Heart right ventricle (tissue), 16 donors: ENCODE measurements at regions not wholly inside any gene's neighbourhood (a gene's known extent, or its start where the extent isn't known, plus 50 kb on each side); places are given as distances from the start of the nearest gene placed in this dataset.
A peak's percentile ranks its signal among the peaks of the same experiment; 100 is the strongest.

Experiments used
- ATAC-seq, 8 donors: fragments of 200-7000 bp; cut with Tn5 transposase; one replicate each; pipeline ENCODE4 v1.9.1; 2020; ENCODE audit warnings: mild to moderate bottlenecking in 8 of 8, moderate library complexity in 8 of 8, moderate number of reproducible peaks in 1 of 8
- DNase-seq, 2 donors: peaks; one replicate each; pipeline ENCODE4 v3.0.0-alpha.2; 2020
- H3K27ac ChIP-seq, 10 donors: fragments of 200-600 bp; sonication (generic) in 2 of 10; one replicate each; pipeline versions ENCODE4 v1.5.0 to v1.8.0; 2020 to 2022; ENCODE audit warnings: mild to moderate bottlenecking in 3 of 10
- H3K27me3 ChIP-seq, 7 donors: fragments of 200-600 bp; one replicate each; pipeline ENCODE4 v1.8.0; 2021 to 2022; ENCODE audit warnings: mild to moderate bottlenecking in 2 of 7
- H3K36me3 ChIP-seq, 9 donors: fragments of 200-600 bp; sonication (generic) in 1 of 9; one replicate each; pipeline versions ENCODE4 v1.5.0 to v1.8.0; 2020 to 2022; ENCODE audit warnings: mild to moderate bottlenecking in 2 of 9
- H3K4me1 ChIP-seq, 9 donors: fragments of 200-600 bp; sonication (generic) in 1 of 9; one replicate each; pipeline versions ENCODE4 v1.5.0 to v1.8.0; 2020 to 2022; ENCODE audit warnings: mild to moderate bottlenecking in 4 of 9
- H3K4me3 ChIP-seq, 10 donors: fragments of 200-600 bp; sonication (generic) in 2 of 10; one replicate each; pipeline versions ENCODE4 v1.5.0 to v1.8.0; 2020 to 2022; ENCODE audit warnings: mild to moderate bottlenecking in 7 of 10, moderate library complexity in 2 of 10
- H3K9me3 ChIP-seq, 11 donors: fragments of 200-600 bp in 10 of 11; sonication (generic) in 2 of 11; one replicate each; pipeline versions ENCODE4 v1.5.0 to v1.8.0; 2013 to 2022; ENCODE audit warnings: mild to moderate bottlenecking in 2 of 11, control low read depth in 1 of 11, moderate library complexity in 1 of 11
- CTCF ChIP-seq, 9 donors: fragments of 200-600 bp; sonication (generic) in 2 of 9; IDR thresholded peaks; one replicate each; pipeline versions ENCODE4 v1.5.0 to v1.8.0; 2021 to 2022; ENCODE audit warnings: antibody characterized with exemption in 9 of 9, mild to moderate bottlenecking in 5 of 9, moderate library complexity in 1 of 9
- WGBS, 2 donors: extraction: QIAGEN DNeasy Blood & Tissue Kit; methylation state at CpG; one replicate each; pipeline ENCODE4 v1.1.7; 2013; ENCODE audit warnings: inconsistent platforms in 1 of 2; 5-methylcytosine and 5-hydroxymethylcytosine counted together
- intact Hi-C, 10 donors: fragments of 100-400 bp; cut with DNase I; formaldehyde crosslinking; loops; one replicate each; pipeline versions ENCODE4 v1.11.1 to v1.14.2; 2022
- donor health status: Arrhythmogenic right ventricular cardiomyopathy.
- donor health status: ischemic (EF 13 %, LVEDD 7.1; RV severe dilation, severe dysfunction).
- donor health status: healthy with polysubstance abuse.
- donor health status: DM: no; HTN: yes; CAD: no.
- donor health status: DM: no; HTN: no; CAD: no.
- donor health status: ischemic (EF 25% LVEDD 6.9; RV normal size, moderate dysfunction).
- donor health status: ischemic (EF 25% LVEDD 5.7; RV mildly dilated, moderate dysfunction).
- donor health status: healthy.
- donor health status: DM: yes; HTN: yes; CAD: no.
- donor health status: Ischemic cardiomyopathy.
- donor health status: ischemic (EF 35%, LVEDD 5.7; RV mildly dilated, moderate dysfunction).
- donor health status: nonischemic (EF 11% LVEDD 7.7; RV severe dilation, severe dysfunction).
- donor health status: DM: yes; HTN: yes; CAD: no.
- donor health status: PGD.
- donor health status: ischemic (EF 29% LVEDD 5.4; RV normal size, mild dysfunction).
- donor health status: nonischemic (EF 23%, LVEDD 6.1; RV moderate dilation, normal function).

- no peaks in the 10 kb centered on the region for H3K27me3 ChIP-seq
- no peaks in the 10 kb centered on the region for H3K9me3 ChIP-seq
- no peak overlapping the region for H3K4me3 ChIP-seq
- no peaks in the 10 kb centered on the region for H3K36me3 ChIP-seq
- ATAC-seq (no peak), DNase-seq (no peak)
- peak overlapping the region in 1 of 10 donors; percentile 73 for H3K27ac ChIP-seq
- peaks cover 0 to 77% (median 19%) of the 10 kb centered on the region in 9 donors for H3K4me1 ChIP-seq
- 67 to 80% methylated on average over 4 of the region's 4 CpGs for WGBS, 2 donors
- intact Hi-C loops: loop anchor here in 1 of 10 donors (10.0 kb wide), 1 partner anchor 295 kb away; no protein-coding TSS in a partner anchor
- no peak for TF ChIP-seq CTCF (IDR thresholded peaks at IDR 0.05)
Measured at GRCh38 chr5:40389591-40389990, 290.1 kb upstream of the PTGER4 start.

DNA sequence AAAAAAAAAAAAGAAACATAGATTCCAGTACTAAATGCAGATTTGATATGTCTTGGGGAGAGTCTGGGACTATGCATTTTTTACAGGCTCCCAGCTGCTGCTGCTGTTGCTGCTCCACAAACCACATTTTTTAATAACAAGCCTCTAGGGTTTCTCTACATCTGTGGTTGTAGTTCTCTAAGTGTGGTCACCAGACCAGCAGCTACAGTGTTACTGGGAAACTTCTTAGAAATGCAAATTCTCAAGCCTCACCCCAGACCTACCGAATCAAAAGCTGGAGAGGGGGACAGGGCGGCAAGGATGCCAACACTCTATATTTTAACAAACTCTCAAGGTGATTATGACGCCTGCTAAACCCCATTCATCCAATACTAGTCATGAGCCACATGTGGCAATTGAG lies 293.4 kb upstream of the PTGER4 start:
- ATAC-seq (no peak), DNase-seq (no peak)
- no peaks in the 10 kb centered on the region for H3K9me3 ChIP-seq
- WGBS, 2 donors: 71 to 74% methylated on average over 3 of the region's 3 CpGs
- H3K27me3 ChIP-seq: no peaks in the 10 kb centered on the region
- H3K27ac ChIP-seq: peak overlapping the region in 1 of 10 donors; percentile 81
- intact Hi-C loops: loop anchor here in 1 of 10 donors (10.0 kb wide), 1 partner anchor 299 kb away; no protein-coding TSS in a partner anchor
- no peak overlapping the region for H3K4me3 ChIP-seq
- peaks cover 0 to 74% (median 11%) of the 10 kb centered on the region in 9 donors for H3K4me1 ChIP-seq
- TF ChIP-seq CTCF (IDR thresholded peaks at IDR 0.05): no peak
- H3K36me3 ChIP-seq: no peaks in the 10 kb centered on the region

- DNase-seq (no peak), ATAC-seq (peak in 1 of 8 donors; percentile 17)
- Histone ChIP-seq H3K27me3 (no peaks in the 10 kb centered on the region), H3K9me3 (no peaks in the 10 kb centered on the region), H3K27ac (peak overlapping the region in 1 of 10 donors; percentile 81), H3K36me3 (no peaks in the 10 kb centered on the region), H3K4me1 (peaks cover 0 to 67% (median 9%) of the 10 kb centered on the region in 9 donors), H3K4me3 (no peak overlapping the region)
- intact Hi-C loops: loop anchor here in 1 of 10 donors (10.0 kb wide), 1 partner anchor 299 kb away; no protein-coding TSS in a partner anchor
- no peak for TF ChIP-seq CTCF (IDR thresholded peaks at IDR 0.05)
Measured at GRCh38 chr5:40385544-40385943, 294.2 kb upstream of the PTGER4 start.

DNA sequence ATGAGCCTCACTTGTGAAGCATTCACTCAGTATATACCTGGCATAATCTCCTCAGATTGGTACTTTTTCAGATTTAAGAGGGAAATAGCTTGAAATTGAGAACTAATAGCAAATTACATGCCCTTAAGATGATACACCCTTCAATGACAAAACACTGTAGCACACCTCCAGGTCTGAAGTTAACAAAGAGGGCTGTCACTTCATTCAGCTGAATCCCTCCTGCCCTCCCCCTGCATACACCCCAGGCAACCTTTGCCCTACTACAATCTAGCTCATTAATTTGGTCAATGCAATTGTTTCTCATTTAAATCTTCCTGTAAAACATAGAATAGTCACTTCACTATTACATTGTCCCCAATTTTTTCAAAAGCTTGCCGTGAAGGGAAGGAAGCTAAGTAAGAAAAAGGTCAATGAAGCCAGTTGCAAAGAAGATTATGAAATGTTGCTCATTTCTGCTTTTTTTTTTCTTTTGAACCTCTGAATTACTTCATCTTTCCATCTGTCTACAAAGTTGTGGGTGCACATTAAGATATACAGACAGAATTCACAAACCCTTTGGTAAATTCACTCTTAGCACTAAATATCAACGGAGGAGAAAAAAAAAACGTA lies 294.8 kb upstream of the PTGER4 start:
- TF ChIP-seq CTCF (IDR thresholded peaks at IDR 0.05): no peak
- intact Hi-C loops: loop anchor here in 1 of 10 donors (10.0 kb wide), 1 partner anchor 300 kb away; no protein-coding TSS in a partner anchor
- Histone ChIP-seq H3K9me3 (peaks cover 0 to 1% (median 0%) of the 10 kb centered on the region in 11 donors), H3K27me3 (no peaks in the 10 kb centered on the region), H3K4me1 (peaks cover 0 to 62% (median 9%) of the 10 kb centered on the region in 9 donors), H3K27ac (peak overlapping the region in 1 of 10 donors; percentile 81), H3K4me3 (no peak overlapping the region), H3K36me3 (no peaks in the 10 kb centered on the region)
- WGBS, 2 donors: 65 to 75% methylated on average over 3 of the region's 3 CpGs
- DNase-seq (no peak), ATAC-seq (peak in 1 of 8 donors; percentile 46)
